Effector memory CD8-positive, alpha-beta T cell (primary cell): ENCODE measurements at regions not wholly inside any gene's neighbourhood (a gene's known extent, or its start where the extent isn't known, plus 50 kb on each side); places are given as distances from the start of the nearest gene placed in this dataset.

ENCODE experiments used
- ATAC-seq: fragments of 150-1000 bp; cut with Tn5 transposase; replicated peaks from 2 replicates; pipeline ENCODE4 v1.10.0; 2021; ENCODE audit warnings: mild to moderate bottlenecking, moderate library complexity
- DNase-seq, 3 experiments: peaks; one replicate each; pipeline ENCODE4 v3.0.0; 2021
- H3K27ac Mint-ChIP-seq, 2 donors: one replicate each; pipeline ENCODE4 v1.8.0; 2022; ENCODE audit warnings: mild to moderate bottlenecking in 2 of 2, mixed read lengths in 2 of 2, moderate library complexity in 2 of 2
- H3K27me3 Mint-ChIP-seq, 2 donors: one replicate each; pipeline ENCODE4 v1.8.0; 2022; ENCODE audit warnings: mixed read lengths in 2 of 2
- H3K36me3 Mint-ChIP-seq: one replicate; pipeline ENCODE4 v1.8.0; 2022; ENCODE audit warnings: mild to moderate bottlenecking, moderate library complexity, mixed read lengths; ENCODE audit not compliant: insufficient read depth
- H3K4me1 Mint-ChIP-seq, 2 donors: one replicate each; pipeline ENCODE4 v1.8.0; 2022; ENCODE audit warnings: low read depth in 2 of 2, mixed read lengths in 2 of 2
- H3K4me3 Mint-ChIP-seq, 2 donors: one replicate each; pipeline ENCODE4 v1.8.0; 2022; ENCODE audit warnings: mild to moderate bottlenecking in 2 of 2, mixed read lengths in 2 of 2, moderate library complexity in 2 of 2
- H3K9me3 Mint-ChIP-seq, 2 donors: one replicate each; pipeline ENCODE4 v1.8.0; 2022; ENCODE audit warnings: mixed read lengths in 2 of 2

DNA sequence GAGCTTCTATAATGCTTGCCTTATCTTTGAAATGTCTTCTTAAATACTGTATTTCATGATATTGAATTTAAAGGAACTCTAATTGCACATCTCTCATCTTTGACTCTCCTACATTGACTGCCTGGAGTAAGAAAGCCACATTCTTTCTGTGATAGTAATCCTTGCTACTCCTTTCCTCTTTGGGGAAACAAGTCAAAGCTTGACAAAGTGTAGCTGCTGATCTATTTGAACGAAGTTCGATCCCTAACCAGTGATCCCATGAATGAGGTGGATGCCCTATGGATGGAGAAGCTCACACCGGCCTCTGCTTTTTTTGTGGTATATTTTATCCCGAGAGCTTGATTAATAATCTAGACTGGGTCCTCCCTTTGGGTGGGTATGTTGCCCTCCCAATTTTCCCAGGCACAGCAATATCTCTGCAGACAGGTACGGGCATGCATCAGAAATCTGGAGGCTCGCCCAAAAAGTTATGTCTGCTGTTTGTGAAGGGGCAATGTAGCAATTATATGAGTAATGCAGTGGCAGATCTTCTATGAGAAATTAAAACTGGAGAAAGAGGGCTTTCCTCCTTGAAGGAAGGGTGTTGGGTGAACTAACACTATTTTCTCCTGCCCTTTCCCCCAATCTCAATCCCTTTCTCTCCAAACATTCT, 163.0 kb upstream of the FRMD6 start:
- Mint-ChIP-seq H3K27ac (no peak overlapping the region), H3K4me1 (no peaks in the 10 kb centered on the region), H3K27me3 (peaks cover 31 to 51% of the 10 kb centered on the region in 2 donors), H3K36me3 (no peaks in the 10 kb centered on the region), H3K9me3 (peaks cover 0 to 7% of the 10 kb centered on the region in 2 donors), H3K4me3 (no peak overlapping the region)
- ATAC-seq (no peak), DNase-seq (no peak)

- Mint-ChIP-seq H3K27ac (no peak overlapping the region), H3K9me3 (peaks cover 0 to 7% of the 10 kb centered on the region in 2 donors), H3K4me3 (no peak overlapping the region), H3K36me3 (no peaks in the 10 kb centered on the region), H3K27me3 (peaks cover 40 to 66% of the 10 kb centered on the region in 2 donors), H3K4me1 (no peaks in the 10 kb centered on the region)
- DNase-seq (no peak), ATAC-seq (no peak)
Observed at GRCh38 chr14:51490205-51490604, 161.5 kb upstream of the FRMD6 start.

GRCh38 chr14:51491036-51491545, 160.6 kb upstream of the FRMD6 start:
- peaks cover 45 to 67% of the 10 kb centered on the region in 2 donors for H3K27me3 Mint-ChIP-seq
- H3K9me3 Mint-ChIP-seq = peaks cover 0 to 7% of the 10 kb centered on the region in 2 donors
- no peak overlapping the region for H3K27ac Mint-ChIP-seq

DNA sequence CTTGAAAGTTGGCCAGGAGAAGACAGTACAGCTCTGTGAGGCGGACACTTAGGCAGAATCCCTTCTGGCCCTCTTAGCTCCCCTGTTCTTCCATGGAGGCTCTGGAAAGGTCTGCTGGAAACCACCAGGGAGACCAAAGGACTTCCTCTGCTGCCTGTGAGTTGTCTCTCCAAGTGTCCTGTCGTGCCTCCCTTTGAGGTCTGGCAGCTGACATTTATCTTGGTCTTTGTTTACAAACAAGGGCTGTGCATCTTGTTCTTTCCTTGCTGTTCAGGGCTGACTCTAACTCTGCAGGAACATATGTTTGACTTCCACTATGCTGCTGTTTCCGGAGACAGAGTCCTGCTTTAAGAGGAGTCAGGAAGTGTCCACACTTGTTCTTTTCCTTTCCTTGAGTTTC, 159.9 kb upstream of the FRMD6 start:
- no peaks in the 10 kb centered on the region for H3K36me3 Mint-ChIP-seq
- peaks cover 0 to 7% of the 10 kb centered on the region in 2 donors for H3K9me3 Mint-ChIP-seq
- H3K27ac Mint-ChIP-seq = no peak overlapping the region
- ATAC-seq (no peak), DNase-seq (no peak)
- no peak overlapping the region for H3K4me3 Mint-ChIP-seq
- H3K4me1 Mint-ChIP-seq = no peaks in the 10 kb centered on the region
- peaks cover 45 to 67% of the 10 kb centered on the region in 2 donors for H3K27me3 Mint-ChIP-seq

More at GRCh38 chr14:51491036-51491545, 160.6 kb upstream of the FRMD6 start:
- Mint-ChIP-seq H3K4me1 (no peaks in the 10 kb centered on the region), H3K4me3 (no peak overlapping the region), H3K36me3 (no peaks in the 10 kb centered on the region)
- DNase-seq = no peak
- no peak for ATAC-seq

- ATAC-seq (no peak), DNase-seq (no peak)
- Mint-ChIP-seq H3K27me3 (peaks cover 40 to 53% of the 10 kb centered on the region in 2 donors), H3K4me1 (no peaks in the 10 kb centered on the region), H3K9me3 (peaks cover 0 to 7% of the 10 kb centered on the region in 2 donors), H3K27ac (no peak overlapping the region), H3K36me3 (no peaks in the 10 kb centered on the region), H3K4me3 (no peak overlapping the region)
Observed at GRCh38 chr14:51495319-51495718, 156.4 kb upstream of the FRMD6 start.

DNA sequence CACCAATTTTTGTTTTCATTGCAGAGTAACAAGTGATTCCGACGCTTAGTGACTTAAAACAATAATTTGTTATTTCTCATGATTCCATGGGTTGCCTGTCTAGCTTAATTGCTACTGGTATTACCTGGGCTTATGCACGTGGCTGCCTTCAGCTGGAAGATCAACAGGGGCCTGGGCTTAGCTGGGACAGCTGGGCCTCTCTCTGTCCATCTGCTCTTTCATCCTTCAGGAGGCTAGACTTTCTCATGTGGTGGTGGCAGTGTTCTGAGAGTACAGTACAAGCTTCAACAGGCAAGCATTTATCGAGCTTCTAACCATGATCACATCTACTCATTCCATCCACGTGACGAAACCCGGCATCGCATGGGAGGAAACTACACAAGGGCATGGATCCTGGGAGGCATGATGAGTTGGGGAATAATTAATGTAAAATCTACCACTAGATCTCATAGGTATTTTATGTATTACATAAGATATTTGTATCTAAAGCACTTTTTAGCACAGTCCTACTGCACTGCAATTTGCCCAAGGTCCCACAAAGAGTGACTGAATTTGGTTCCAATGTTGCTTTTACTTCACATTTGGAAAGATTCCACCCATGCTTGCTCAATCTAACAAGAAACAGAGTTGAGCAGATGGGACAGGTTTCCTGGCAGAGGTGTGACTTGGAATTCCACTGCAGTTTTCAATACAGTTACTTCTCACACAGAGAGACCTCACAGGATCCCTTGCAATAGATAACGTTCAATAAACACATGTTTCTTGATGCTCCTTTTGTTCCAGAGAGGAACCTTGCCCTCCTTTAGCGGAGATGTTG, 153.1 kb upstream of the FRMD6 start:
- Mint-ChIP-seq H3K4me1 (no peaks in the 10 kb centered on the region), H3K27me3 (peaks cover 38 to 42% of the 10 kb centered on the region in 2 donors), H3K9me3 (peaks cover 0 to 10% of the 10 kb centered on the region in 2 donors), H3K4me3 (no peak overlapping the region), H3K27ac (no peak overlapping the region), H3K36me3 (no peaks in the 10 kb centered on the region)
- ATAC-seq = no peak
- no peak for DNase-seq

GRCh38 chr14:51500776-51501175, 150.9 kb upstream of the FRMD6 start:
- H3K4me3 Mint-ChIP-seq = no peak overlapping the region
- ATAC-seq (no peak), DNase-seq (no peak)
- H3K4me1 Mint-ChIP-seq = no peaks in the 10 kb centered on the region
- no peak overlapping the region for H3K27ac Mint-ChIP-seq
- no peaks in the 10 kb centered on the region for H3K36me3 Mint-ChIP-seq
- peaks cover 0 to 9% of the 10 kb centered on the region in 2 donors for H3K9me3 Mint-ChIP-seq
- peaks cover 32 to 42% of the 10 kb centered on the region in 2 donors for H3K27me3 Mint-ChIP-seq

DNA sequence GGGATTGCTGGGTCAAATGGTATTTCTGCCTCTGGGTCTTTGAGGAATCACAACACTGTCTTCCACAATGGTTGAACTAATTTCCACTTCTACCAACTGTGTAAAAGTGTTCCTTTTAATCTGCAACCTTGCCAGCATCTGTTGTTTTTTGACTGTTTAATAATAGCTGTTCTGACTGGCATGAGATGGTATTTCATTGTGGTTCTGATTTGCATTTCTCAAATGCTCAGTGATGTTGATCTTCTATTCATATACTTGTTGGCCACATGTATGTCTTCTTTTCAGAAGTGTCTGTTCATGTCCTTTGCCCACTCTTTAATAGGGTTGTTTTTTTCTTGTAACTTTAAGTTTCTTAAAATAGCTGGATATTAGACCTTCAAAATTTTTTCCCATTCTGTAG, 150.0 kb upstream of the FRMD6 start:
- no peak overlapping the region for H3K4me3 Mint-ChIP-seq
- no peaks in the 10 kb centered on the region for H3K36me3 Mint-ChIP-seq
- DNase-seq (no peak), ATAC-seq (no peak)
- H3K27ac Mint-ChIP-seq = no peak overlapping the region
- peaks cover 38 to 50% of the 10 kb centered on the region in 2 donors for H3K27me3 Mint-ChIP-seq
- peaks cover 0 to 9% of the 10 kb centered on the region in 2 donors for H3K9me3 Mint-ChIP-seq
- H3K4me1 Mint-ChIP-seq = no peaks in the 10 kb centered on the region

- H3K27ac Mint-ChIP-seq = no peak overlapping the region
- H3K4me1 Mint-ChIP-seq = no peaks in the 10 kb centered on the region
- H3K4me3 Mint-ChIP-seq = no peak overlapping the region
- H3K36me3 Mint-ChIP-seq = no peaks in the 10 kb centered on the region
- peaks cover 47 to 59% of the 10 kb centered on the region in 2 donors for H3K27me3 Mint-ChIP-seq
- ATAC-seq (no peak), DNase-seq (no peak)
- peaks cover 0 to 9% of the 10 kb centered on the region in 2 donors for H3K9me3 Mint-ChIP-seq
Observed at GRCh38 chr14:51504669-51505068, 147.0 kb upstream of the FRMD6 start.

- DNase-seq = no peak
- H3K4me1 Mint-ChIP-seq = no peaks in the 10 kb centered on the region
- H3K4me3 Mint-ChIP-seq = no peak overlapping the region
- H3K27ac Mint-ChIP-seq = no peak overlapping the region
- H3K27me3 Mint-ChIP-seq = peaks cover 48 to 59% of the 10 kb centered on the region in 2 donors
- no peak for ATAC-seq
- H3K36me3 Mint-ChIP-seq = no peaks in the 10 kb centered on the region
- peaks cover 0 to 4% of the 10 kb centered on the region in 2 donors for H3K9me3 Mint-ChIP-seq
Observed at GRCh38 chr14:51507511-51507905, 144.2 kb upstream of the FRMD6 start.

DNA sequence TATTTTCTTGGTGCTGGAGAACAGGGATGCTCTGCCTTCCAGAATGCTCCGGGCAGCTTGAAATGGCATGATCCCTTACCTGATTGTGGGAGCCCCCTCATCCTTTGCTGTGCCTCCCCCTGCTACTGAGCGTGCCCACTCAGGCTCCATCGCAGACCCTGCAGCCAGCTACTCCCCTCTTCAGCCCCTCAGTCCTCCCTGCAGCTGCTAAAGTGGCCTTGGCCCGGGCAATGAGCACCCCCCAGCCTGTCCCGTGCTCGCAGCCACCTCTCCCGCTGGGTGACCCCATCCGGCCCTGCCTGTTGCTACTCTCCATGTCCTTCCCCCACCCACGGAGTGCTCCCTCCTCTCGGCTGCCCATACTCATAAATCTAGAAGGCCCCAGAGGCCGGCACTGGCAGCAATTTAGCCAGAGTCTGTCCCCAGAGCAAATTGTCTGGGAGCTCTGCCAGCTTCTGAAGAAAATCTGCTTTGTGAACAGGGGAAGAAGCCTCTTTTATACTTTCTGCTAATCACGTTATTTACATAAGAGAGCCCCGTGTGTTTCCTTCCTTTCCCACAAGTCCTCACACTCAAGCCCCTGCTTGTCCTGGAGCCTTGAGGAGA, 143.7 kb upstream of the FRMD6 start:
- DNase-seq (no peak), ATAC-seq (no peak)
- Mint-ChIP-seq H3K4me1 (no peaks in the 10 kb centered on the region), H3K36me3 (no peaks in the 10 kb centered on the region), H3K9me3 (no peaks in the 10 kb centered on the region), H3K27ac (no peak overlapping the region), H3K4me3 (no peak overlapping the region), H3K27me3 (peaks cover 46 to 58% of the 10 kb centered on the region in 2 donors)

DNA sequence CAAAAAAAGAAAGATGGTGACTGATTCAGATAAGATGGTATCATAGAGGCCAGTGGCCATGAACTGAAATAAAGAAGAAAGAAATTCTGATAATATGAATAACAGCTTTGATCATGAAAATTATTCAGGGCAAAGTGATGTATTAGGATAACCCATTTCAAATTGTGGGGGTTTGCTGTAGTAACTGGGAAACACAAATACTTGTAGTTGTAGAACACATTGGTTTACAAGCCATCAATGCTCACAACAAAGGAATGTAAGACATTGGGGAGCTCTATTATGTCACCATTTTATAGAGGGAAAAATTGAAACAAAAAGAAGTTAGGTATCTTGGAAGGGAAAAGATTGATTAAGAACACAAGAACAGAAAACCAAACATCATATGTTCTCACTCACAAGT, 140.4 kb upstream of the FRMD6 start:
- Mint-ChIP-seq H3K4me1 (no peaks in the 10 kb centered on the region), H3K4me3 (no peak overlapping the region), H3K27ac (no peak overlapping the region), H3K27me3 (peaks cover 44 to 56% of the 10 kb centered on the region in 2 donors), H3K9me3 (no peaks in the 10 kb centered on the region), H3K36me3 (no peaks in the 10 kb centered on the region)
- DNase-seq (no peak), ATAC-seq (no peak)

DNA sequence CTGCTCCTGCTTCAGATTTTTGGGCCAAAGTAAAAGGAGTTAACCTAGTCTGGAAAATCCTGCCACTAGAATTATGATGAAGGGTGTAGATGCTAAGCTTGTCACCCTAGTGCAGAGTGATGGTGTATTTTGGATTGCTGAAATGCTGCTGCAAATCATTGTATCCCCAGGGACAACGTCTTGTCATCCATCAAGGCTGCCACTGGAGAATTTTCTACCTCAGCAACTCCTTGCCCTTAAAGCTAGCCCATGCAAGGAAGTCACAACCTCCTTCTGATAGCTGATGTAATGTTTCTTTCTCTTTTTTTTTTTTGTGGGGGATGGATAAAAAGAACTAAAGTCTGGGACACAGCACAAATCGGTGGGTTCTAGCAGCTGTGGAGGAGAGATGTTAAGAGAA, 139.4 kb upstream of the FRMD6 start:
- H3K9me3 Mint-ChIP-seq = no peaks in the 10 kb centered on the region
- H3K4me1 Mint-ChIP-seq = no peaks in the 10 kb centered on the region
- H3K27ac Mint-ChIP-seq = no peak overlapping the region
- H3K4me3 Mint-ChIP-seq = no peak overlapping the region
- H3K36me3 Mint-ChIP-seq = no peaks in the 10 kb centered on the region
- peaks cover 44 to 58% of the 10 kb centered on the region in 2 donors for H3K27me3 Mint-ChIP-seq
- no peak for ATAC-seq
- DNase-seq = no peak
